ENCODE measurements at regions not wholly inside any gene's neighbourhood (a gene's known extent, or its start where the extent isn't known, plus 50 kb on each side); places are given as distances from the start of the nearest gene placed in this dataset.

GRCh38 chrX:128436397-128437103 is 384.3 kb upstream of the ACTRT1 start:
- H3K4me1 ChIP-seq (ENCODE audit: control insufficient read depth, extremely low read depth, insufficient read depth, low read length) = no peaks in the 10 kb centered on the region
- no peaks in the 10 kb centered on the region for H3K9me3 ChIP-seq (ENCODE audit: control insufficient read depth, low read depth, low read length)
- no peaks in the 10 kb centered on the region for H3K9me1 ChIP-seq (ENCODE audit: control insufficient read depth, extremely low read depth, insufficient read depth, low read length)
- H2AFZ ChIP-seq (ENCODE audit: control insufficient read depth, low read length) = no peak overlapping the region
- dilution Hi-C loops (cut with MboI; ENCODE audit: extremely low pct_ligation_motif_present, low sequenced_read_pairs) = no loop called here
- TF ChIP-seq, protein P1, sequence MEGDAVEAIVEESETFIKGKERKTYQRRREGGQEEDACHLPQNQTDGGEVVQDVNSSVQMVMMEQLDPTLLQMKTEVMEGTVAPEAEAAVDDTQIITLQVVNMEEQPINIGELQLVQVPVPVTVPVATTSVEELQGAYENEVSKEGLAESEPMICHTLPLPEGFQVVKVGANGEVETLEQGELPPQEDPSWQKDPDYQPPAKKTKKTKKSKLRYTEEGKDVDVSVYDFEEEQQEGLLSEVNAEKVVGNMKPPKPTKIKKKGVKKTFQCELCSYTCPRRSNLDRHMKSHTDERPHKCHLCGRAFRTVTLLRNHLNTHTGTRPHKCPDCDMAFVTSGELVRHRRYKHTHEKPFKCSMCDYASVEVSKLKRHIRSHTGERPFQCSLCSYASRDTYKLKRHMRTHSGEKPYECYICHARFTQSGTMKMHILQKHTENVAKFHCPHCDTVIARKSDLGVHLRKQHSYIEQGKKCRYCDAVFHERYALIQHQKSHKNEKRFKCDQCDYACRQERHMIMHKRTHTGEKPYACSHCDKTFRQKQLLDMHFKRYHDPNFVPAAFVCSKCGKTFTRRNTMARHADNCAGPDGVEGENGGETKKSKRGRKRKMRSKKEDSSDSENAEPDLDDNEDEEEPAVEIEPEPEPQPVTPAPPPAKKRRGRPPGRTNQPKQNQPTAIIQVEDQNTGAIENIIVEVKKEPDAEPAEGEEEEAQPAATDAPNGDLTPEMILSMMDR (optimal IDR thresholded peaks at IDR 0.05 in 1 of 3, IDR thresholded peaks at IDR 0.05 in 1 of 3, conservative IDR thresholded peaks at IDR 0.05 in 1 of 3; ENCODE audit: extremely low read depth in 1 of 3, insufficient read depth in 2 of 3, low read length in 3 of 3) = no peak
- TF ChIP-seq EZH2 (IDR thresholded peaks at IDR 0.05; ENCODE audit: low read length) = no peak
- no peak overlapping the region for H3K4me2 ChIP-seq (ENCODE audit: control insufficient read depth, extremely low read depth, insufficient read depth, low read depth, low read length)
- no peak overlapping the region for H3K4me3 ChIP-seq (ENCODE audit: control insufficient read depth in 2 of 3, extremely low read depth in 1 of 3, insufficient read depth in 2 of 3, low read depth in 1 of 3, low read length in 3 of 3)
- no peak overlapping the region for H3K9ac ChIP-seq (ENCODE audit: control insufficient read depth, extremely low read depth, insufficient read depth, low read length)
- H4K20me1 ChIP-seq (ENCODE audit: control insufficient read depth, extremely low read depth, insufficient read depth, low read length) = no peaks in the 10 kb centered on the region
- no peaks in the 10 kb centered on the region for H3K27me3 ChIP-seq (ENCODE audit: control insufficient read depth, extremely low read depth, insufficient read depth, low read length)
- no peak for DNase-seq (ENCODE audit: low read depth, low spot score)
- FAIRE-seq = no peak
- no peaks in the 10 kb centered on the region for H3K36me3 ChIP-seq (ENCODE audit: control insufficient read depth in 2 of 2, extremely low read depth in 1 of 2, insufficient read depth in 2 of 2, low read length in 2 of 2)
- H3K27ac ChIP-seq (ENCODE audit: control insufficient read depth, insufficient read depth, low read length) = no peak overlapping the region
- H3K79me2 ChIP-seq (ENCODE audit: control insufficient read depth, insufficient read depth, low read length) = no peaks in the 10 kb centered on the region

GRCh38 chrX:128425546-128425945 is 373.3 kb upstream of the ACTRT1 start:
- Histone ChIP-seq H3K27ac (ENCODE audit: control insufficient read depth, insufficient read depth, low read length) (no peak overlapping the region), H3K36me3 (ENCODE audit: control insufficient read depth in 2 of 2, extremely low read depth in 1 of 2, insufficient read depth in 2 of 2, low read length in 2 of 2) (no peaks in the 10 kb centered on the region), H3K9me3 (ENCODE audit: control insufficient read depth, low read depth, low read length) (no peaks in the 10 kb centered on the region), H2AFZ (ENCODE audit: control insufficient read depth, low read length) (no peak overlapping the region), H3K9me1 (ENCODE audit: control insufficient read depth, extremely low read depth, insufficient read depth, low read length) (no peaks in the 10 kb centered on the region), H3K79me2 (ENCODE audit: control insufficient read depth, insufficient read depth, low read length) (no peaks in the 10 kb centered on the region), H3K4me2 (ENCODE audit: control insufficient read depth, extremely low read depth, insufficient read depth, low read depth, low read length) (no peak overlapping the region), H3K4me3 (ENCODE audit: control insufficient read depth in 2 of 3, extremely low read depth in 1 of 3, insufficient read depth in 2 of 3, low read depth in 1 of 3, low read length in 3 of 3) (no peak overlapping the region), H3K27me3 (ENCODE audit: control insufficient read depth, extremely low read depth, insufficient read depth, low read length) (no peaks in the 10 kb centered on the region), H4K20me1 (ENCODE audit: control insufficient read depth, extremely low read depth, insufficient read depth, low read length) (no peaks in the 10 kb centered on the region), H3K4me1 (ENCODE audit: control insufficient read depth, extremely low read depth, insufficient read depth, low read length) (no peaks in the 10 kb centered on the region), H3K9ac (ENCODE audit: control insufficient read depth, extremely low read depth, insufficient read depth, low read length) (no peak overlapping the region)
- no peak for TF ChIP-seq EZH2 (IDR thresholded peaks at IDR 0.05; ENCODE audit: low read length)
- TF ChIP-seq, protein P1 (optimal IDR thresholded peaks at IDR 0.05 in 1 of 3, IDR thresholded peaks at IDR 0.05 in 1 of 3, conservative IDR thresholded peaks at IDR 0.05 in 1 of 3; ENCODE audit: extremely low read depth in 1 of 3, insufficient read depth in 2 of 3, low read length in 3 of 3) = no peak
- dilution Hi-C loops (cut with MboI; ENCODE audit: extremely low pct_ligation_motif_present, low sequenced_read_pairs) = no loop called here
- no peak for FAIRE-seq
- no peak for DNase-seq (ENCODE audit: low read depth, low spot score)

Measured in keratinocyte (primary cell).